Fibroblast of the aortic adventitia (primary cell): ENCODE measurements at regions not wholly inside any gene's neighbourhood (a gene's known extent, or its start where the extent isn't known, plus 50 kb on each side); places are given as distances from the start of the nearest gene placed in this dataset.
A peak's percentile ranks its signal among the peaks of the same experiment; 100 is the strongest.

Experiments
- DNase-seq: peaks from one replicate; pipeline ENCODE4 v3.0.0-alpha.2; 2010; ENCODE audit warnings: low read depth
- H3K4me3 ChIP-seq: 2 replicates; pipeline ENCODE4 v1.5.1; 2011; ENCODE audit warnings: low read depth, mild to moderate bottlenecking, control low read depth, low read length, moderate library complexity
- CTCF ChIP-seq: IDR thresholded peaks from 2 replicates; pipeline ENCODE4 v1.5.1; 2011; ENCODE audit warnings: mild to moderate bottlenecking, low read length, control low read depth, inconsistent platforms; ENCODE audit not compliant: insufficient read depth

- DNase-seq: no peak
- no peak for TF ChIP-seq CTCF
- no peak overlapping the region for H3K4me3 ChIP-seq
Measured at GRCh38 chr10:78889536-78890063, 179.2 kb upstream of the ZMIZ1 start.

- H3K4me3 ChIP-seq: no peak overlapping the region
- DNase-seq: no peak
- TF ChIP-seq CTCF: no peak
Measured at GRCh38 chr10:78890506-78890905, 178.3 kb upstream of the ZMIZ1 start.

GRCh38 chr10:78891741-78892140 lies 177.0 kb upstream of the ZMIZ1 start:
- no peak for DNase-seq
- H3K4me3 ChIP-seq: no peak overlapping the region
- TF ChIP-seq CTCF: no peak

GRCh38 chr10:78892338-78893176 lies 176.2 kb upstream of the ZMIZ1 start:
- DNase-seq: peak; percentile 13
- TF ChIP-seq CTCF: no peak

GRCh38 chr10:78893217-78893616 lies 175.5 kb upstream of the ZMIZ1 start:
- TF ChIP-seq CTCF: no peak
- H3K4me3 ChIP-seq: no peak overlapping the region
- DNase-seq: no peak

More at GRCh38 chr10:78892338-78893176, 176.2 kb upstream of the ZMIZ1 start:
- no peak overlapping the region for H3K4me3 ChIP-seq

GRCh38 chr10:78894089-78894840 lies 174.5 kb upstream of the ZMIZ1 start:
- TF ChIP-seq CTCF: no peak
- DNase-seq: no peak
- H3K4me3 ChIP-seq: no peak overlapping the region
